GM12891 (cell line): ENCODE measurements at regions not wholly inside any gene's neighbourhood (a gene's known extent, or its start where the extent isn't known, plus 50 kb on each side); places are given as distances from the start of the nearest gene placed in this dataset.

Source experiments
- PAX5 ChIP-seq: IDR thresholded peaks from 2 replicates; pipeline ENCODE4 v1.6.1; 2011; ENCODE audit warnings: low read length, moderate library complexity, mild to moderate bottlenecking; ENCODE audit not compliant: insufficient read depth, severe bottlenecking
- POLR2A ChIP-seq: IDR thresholded peaks from 2 replicates; pipeline ENCODE4 v1.6.1; 2011; ENCODE audit warnings: low read depth, low read length, control low read depth
- POLR2AphosphoS5 ChIP-seq: IDR thresholded peaks from 2 replicates; pipeline ENCODE4 v1.6.1; 2011; ENCODE audit warnings: low read depth, low read length, control low read depth
- SPI1 ChIP-seq: IDR thresholded peaks from 2 replicates; pipeline ENCODE4 v1.6.1; 2011; ENCODE audit warnings: low read depth, low read length, control low read depth
- TAF1 ChIP-seq: IDR thresholded peaks from 2 replicates; pipeline ENCODE4 v1.6.1; 2011; ENCODE audit warnings: low read depth, low read length, control low read depth

- TF ChIP-seq POLR2AphosphoS5, result no peak
- TF ChIP-seq TAF1, result no peak
- no peak for TF ChIP-seq POLR2A
- no peak for TF ChIP-seq PAX5
- no peak for TF ChIP-seq SPI1
These were observed 863.7 kb downstream of the GALR1 start for GRCh38 chr18:78113136-78113939.
